T-helper 1 cell (primary cell): ENCODE measurements at regions not wholly inside any gene's neighbourhood (a gene's known extent, or its start where the extent isn't known, plus 50 kb on each side); places are given as distances from the start of the nearest gene placed in this dataset.
"Not testable (repeated sequence)": the region's sequence is repeated elsewhere in the genome, so short reads cannot be mapped to it uniquely, and the experiment has no call there.

Experiments
- DNase-seq, 5 donors: peaks; one replicate each; pipeline ENCODE4 v3.0.0-alpha.2; 2012 to 2020

- DNase-seq, result not testable (repeated sequence)
These were observed 55.4 kb upstream of the NAMPT start for GRCh38 chr7:106340247-106340596.

- DNase-seq, result no peak
These were observed 54.9 kb upstream of the NAMPT start for GRCh38 chr7:106339513-106340246.

DNA sequence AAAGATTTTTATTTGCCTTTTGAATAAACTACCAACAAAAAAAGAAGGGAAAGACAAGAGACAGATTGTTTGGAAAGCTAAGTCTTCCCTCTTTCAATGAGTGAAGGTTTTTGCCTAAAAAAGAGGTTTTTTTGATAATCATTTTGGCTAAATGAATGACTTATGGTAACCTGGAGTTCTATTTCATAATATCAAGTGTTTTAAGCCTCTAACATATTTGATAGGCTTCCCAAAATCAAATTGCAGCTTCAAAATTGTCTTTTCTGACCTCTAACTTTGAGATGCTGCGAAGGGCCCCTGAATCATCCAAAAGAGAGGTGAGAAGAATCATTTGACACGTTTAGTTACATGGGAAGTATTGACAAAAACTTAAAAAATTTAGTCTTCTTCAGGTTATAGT lies 53.0 kb upstream of the NAMPT start:
- DNase-seq, result no peak

- no peak for DNase-seq
These were observed 51.0 kb upstream of the NAMPT start for GRCh38 chr7:106335814-106336213.
